Neutrophil (primary cell): ENCODE measurements at regions not wholly inside any gene's neighbourhood (a gene's known extent, or its start where the extent isn't known, plus 50 kb on each side); places are given as distances from the start of the nearest gene placed in this dataset.

Experiments
- H3K27ac ChIP-seq: fragments of 200-600 bp; sonication (generic); 2 replicates; pipeline ENCODE4 v1.5.1; 2016; ENCODE audit warnings: mild to moderate bottlenecking, moderate library complexity
- H3K27me3 ChIP-seq: fragments of 200-600 bp; sonication (generic); 2 replicates; pipeline ENCODE4 v1.6.0; 2016; ENCODE audit warnings: mild to moderate bottlenecking
- H3K36me3 ChIP-seq: fragments of 200-600 bp; sonication (generic); 2 replicates; pipeline ENCODE4 v1.5.1; 2017
- H3K4me1 ChIP-seq, 2 experiments: fragments of 200-600 bp in 1 of 2; sonication (generic) in 1 of 2; 1 replicate in 1 of 2; 2 replicates in 1 of 2; pipeline versions ENCODE4 v1.5.1 to v1.6.1; 2013 to 2016; ENCODE audit warnings: low read depth in 1 of 2, low read length in 1 of 2, mild to moderate bottlenecking in 1 of 2, moderate library complexity in 1 of 2; ENCODE audit not compliant: control insufficient read depth in 1 of 2, insufficient read depth in 1 of 2
- H3K4me3 ChIP-seq, 2 experiments: fragments of 200-600 bp in 1 of 2; sonication (generic) in 1 of 2; 1 replicate in 1 of 2; 2 replicates in 1 of 2; pipeline ENCODE4 v1.5.1; 2013 to 2016; ENCODE audit warnings: low read depth in 1 of 2, low read length in 1 of 2, mild to moderate bottlenecking in 1 of 2, moderate library complexity in 1 of 2
- H3K9me3 ChIP-seq: fragments of 200-600 bp; sonication (generic); 2 replicates; pipeline ENCODE4 v1.5.1; 2016
- CTCF ChIP-seq: fragments of 200-600 bp; sonication (generic); IDR thresholded peaks from 2 replicates; pipeline ENCODE4 v1.5.1; 2016; ENCODE audit warnings: antibody characterized with exemption

- Histone ChIP-seq H3K4me3 (no peak overlapping the region), H3K27ac (no peak overlapping the region), H3K4me1 (no peaks in the 10 kb centered on the region), H3K36me3 (no peaks in the 10 kb centered on the region), H3K9me3 (no peaks in the 10 kb centered on the region), H3K27me3 (peaks cover 19% of the 10 kb centered on the region)
- no peak for TF ChIP-seq CTCF
Observed at GRCh38 chr5:72625332-72625731, 118.1 kb upstream of the ZNF366 start.

- no peak for TF ChIP-seq CTCF
- no peaks in the 10 kb centered on the region for H3K4me1 ChIP-seq
- H3K4me3 ChIP-seq: no peak overlapping the region
- peaks cover 15% of the 10 kb centered on the region for H3K27me3 ChIP-seq
- H3K27ac ChIP-seq: no peak overlapping the region
- no peaks in the 10 kb centered on the region for H3K9me3 ChIP-seq
- no peaks in the 10 kb centered on the region for H3K36me3 ChIP-seq
Observed at GRCh38 chr5:72624641-72625236, 117.5 kb upstream of the ZNF366 start.

- no peak for TF ChIP-seq CTCF
- no peak overlapping the region for H3K4me3 ChIP-seq
Observed at GRCh38 chr5:72623936-72624335, 116.7 kb upstream of the ZNF366 start.

GRCh38 chr5:72623323-72623722 is 116.1 kb upstream of the ZNF366 start:
- Histone ChIP-seq H3K4me3 (no peak overlapping the region), H3K27me3 (peaks cover 15% of the 10 kb centered on the region), H3K4me1 (no peaks in the 10 kb centered on the region), H3K9me3 (no peaks in the 10 kb centered on the region), H3K27ac (no peak overlapping the region), H3K36me3 (no peaks in the 10 kb centered on the region)
- TF ChIP-seq CTCF: no peak

More at GRCh38 chr5:72623936-72624335, 116.7 kb upstream of the ZNF366 start:
- H3K9me3 ChIP-seq: no peaks in the 10 kb centered on the region
- no peaks in the 10 kb centered on the region for H3K36me3 ChIP-seq
- no peaks in the 10 kb centered on the region for H3K4me1 ChIP-seq
- no peak overlapping the region for H3K27ac ChIP-seq
- peaks cover 15% of the 10 kb centered on the region for H3K27me3 ChIP-seq

- TF ChIP-seq CTCF: no peak
- no peaks in the 10 kb centered on the region for H3K4me1 ChIP-seq
- H3K27me3 ChIP-seq: peaks cover 15% of the 10 kb centered on the region
- H3K27ac ChIP-seq: no peak overlapping the region
- H3K4me3 ChIP-seq: no peak overlapping the region
- no peaks in the 10 kb centered on the region for H3K36me3 ChIP-seq
- no peaks in the 10 kb centered on the region for H3K9me3 ChIP-seq
Observed at GRCh38 chr5:72622170-72622760, 115.1 kb upstream of the ZNF366 start.
